ENCODE measurements at regions not wholly inside any gene's neighbourhood (a gene's known extent, or its start where the extent isn't known, plus 50 kb on each side); places are given as distances from the start of the nearest gene placed in this dataset.
"Not testable (repeated sequence)": the region's sequence is repeated elsewhere in the genome, so short reads cannot be mapped to it uniquely, and the experiment has no call there.

DNA sequence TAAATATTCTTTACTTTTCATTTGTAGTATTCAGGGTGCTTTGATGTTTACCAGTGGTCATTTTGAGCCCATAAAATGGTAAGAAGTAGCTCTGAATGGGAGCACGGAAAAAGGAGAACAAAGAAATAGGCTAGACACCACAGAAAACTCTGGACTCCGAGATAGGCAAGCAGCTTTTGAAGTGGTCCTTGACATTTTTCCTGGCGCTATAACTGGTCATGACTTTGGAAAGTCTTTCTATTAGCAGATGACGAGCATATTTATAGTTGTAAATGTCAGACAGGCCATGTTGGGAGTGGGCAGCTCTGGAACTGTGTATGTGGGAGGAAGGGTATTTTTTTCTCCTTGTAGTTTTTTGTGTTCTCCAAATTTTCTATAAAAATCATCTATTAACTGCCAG, 126.1 kb upstream of the POC5 start:
- DNase-seq = no peak

DNA sequence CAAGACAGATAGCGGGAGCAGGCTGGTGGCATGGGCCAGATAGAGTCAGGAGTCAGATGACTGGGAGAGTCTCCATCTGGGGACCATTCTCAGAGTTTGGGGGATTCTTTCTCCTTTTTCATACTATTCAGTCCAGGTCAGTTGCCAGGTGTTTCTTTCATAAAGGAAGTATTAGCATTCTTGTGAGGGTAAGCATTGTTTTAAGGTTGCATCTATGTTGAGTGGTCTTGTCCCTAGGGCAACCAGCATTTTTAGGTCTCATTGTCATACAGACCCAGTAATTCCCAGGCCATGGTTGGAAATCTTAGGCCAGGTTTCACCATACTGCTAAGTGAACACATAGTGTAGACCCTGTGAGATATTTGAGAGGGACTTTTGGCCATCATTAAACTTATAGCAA, 122.3 kb upstream of the POC5 start:
- no peak for DNase-seq

DNA sequence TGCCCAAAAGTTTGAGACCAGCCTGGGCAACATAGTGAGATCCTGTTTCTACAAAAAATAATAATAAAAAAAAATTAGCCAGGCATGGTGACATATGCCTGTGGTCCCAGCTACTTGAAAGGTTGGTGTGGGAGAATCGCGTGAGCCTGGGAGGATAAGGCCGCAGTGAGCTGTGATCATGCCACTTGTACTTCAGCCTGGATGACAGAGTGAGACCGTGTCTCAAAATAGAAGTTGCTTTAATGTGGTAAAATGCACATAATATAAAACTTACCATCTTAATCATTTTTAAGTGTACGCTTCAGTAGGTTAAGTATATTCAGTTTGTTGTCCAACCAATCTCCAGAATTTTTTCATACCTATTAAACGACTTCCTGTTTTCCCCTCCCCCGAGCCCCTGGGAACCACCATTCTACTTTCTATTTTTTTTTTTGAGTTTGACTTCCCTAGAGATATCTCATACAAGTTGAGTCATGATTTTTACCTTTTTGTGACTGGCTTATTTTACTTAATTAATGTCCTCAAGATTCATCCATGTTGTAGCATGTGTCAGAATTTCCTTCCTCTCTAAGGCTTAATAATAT, 120.1 kb upstream of the POC5 start:
- no peak for DNase-seq

DNA sequence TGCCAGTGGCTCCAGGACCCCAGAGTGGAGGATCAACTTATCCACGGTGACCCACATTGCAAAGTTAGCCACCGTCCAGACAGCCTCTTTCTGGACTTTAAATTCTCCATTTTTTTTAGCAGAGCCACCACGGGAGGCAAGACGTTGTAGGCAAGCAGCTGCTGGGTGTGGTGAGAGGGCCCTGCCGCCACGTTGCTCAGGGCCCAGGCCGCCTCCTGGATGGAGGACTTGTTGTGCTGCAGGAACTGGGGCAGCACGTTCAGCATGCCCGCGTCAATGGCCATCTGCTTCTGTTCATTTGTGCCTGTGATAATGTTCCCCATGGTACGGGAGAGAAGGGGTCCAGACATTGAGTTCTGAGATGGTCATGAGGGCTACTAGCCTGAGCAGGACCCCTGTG, 114.3 kb upstream of the POC5 start:
- DNase-seq = no peak

DNA sequence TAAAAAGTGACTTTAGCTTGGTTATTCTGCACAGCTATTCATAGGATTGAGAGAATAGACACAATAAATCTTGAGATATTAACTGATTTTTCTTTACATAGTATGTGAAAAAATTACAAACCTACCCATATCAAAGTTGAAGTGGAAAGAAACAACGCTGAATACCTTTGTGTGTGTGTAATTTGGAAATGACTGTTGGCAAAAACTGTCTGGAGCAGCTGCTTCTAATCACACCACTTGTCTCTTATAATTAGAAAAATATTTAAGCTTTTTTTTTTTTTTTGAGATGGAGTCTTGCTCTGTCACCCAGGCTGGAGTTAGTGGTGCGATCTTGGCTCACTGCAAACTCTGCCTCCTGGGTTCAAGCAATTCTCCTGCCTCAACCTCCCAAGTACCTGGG, 110.8 kb upstream of the POC5 start:
- DNase-seq = no peak

DNA sequence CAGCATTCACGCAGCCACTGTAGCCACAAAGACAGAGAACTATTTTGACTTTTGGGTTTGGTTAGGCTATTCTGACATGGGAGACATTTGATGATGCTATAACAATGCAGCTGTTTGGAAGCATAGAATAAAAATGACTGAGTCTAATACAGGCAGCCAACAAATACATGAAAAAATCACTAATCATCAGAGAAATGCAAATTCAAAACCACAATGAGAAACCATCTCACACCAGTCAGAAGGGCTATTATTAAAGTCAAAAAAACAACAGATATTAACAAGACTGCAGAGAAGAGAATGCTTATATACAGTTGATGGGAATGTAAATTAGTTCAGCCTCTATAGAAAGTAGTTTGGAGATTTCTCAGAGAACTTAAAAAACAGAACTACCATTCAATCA, 107.1 kb upstream of the POC5 start:
- no peak for DNase-seq

DNA sequence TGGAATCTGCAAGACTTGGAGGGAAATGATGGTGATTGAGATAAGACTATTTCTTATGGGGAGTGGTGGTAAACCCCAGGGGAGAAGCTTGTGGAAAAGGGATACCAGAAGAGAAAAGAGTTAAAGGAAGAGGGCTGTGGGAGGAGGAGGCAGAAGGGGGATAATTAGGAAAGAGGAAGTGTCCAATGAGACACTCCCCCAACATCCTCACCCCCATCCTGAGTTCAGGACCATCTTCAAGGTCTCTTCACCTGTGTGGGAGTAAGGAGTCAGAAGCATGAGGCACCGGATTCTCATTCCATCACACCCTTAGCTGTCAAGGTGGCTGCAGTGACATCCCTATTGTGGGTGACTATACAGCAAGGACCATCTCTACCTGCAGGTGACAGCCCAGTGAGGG, 106.6 kb upstream of the POC5 start:
- DNase-seq = no peak

DNA sequence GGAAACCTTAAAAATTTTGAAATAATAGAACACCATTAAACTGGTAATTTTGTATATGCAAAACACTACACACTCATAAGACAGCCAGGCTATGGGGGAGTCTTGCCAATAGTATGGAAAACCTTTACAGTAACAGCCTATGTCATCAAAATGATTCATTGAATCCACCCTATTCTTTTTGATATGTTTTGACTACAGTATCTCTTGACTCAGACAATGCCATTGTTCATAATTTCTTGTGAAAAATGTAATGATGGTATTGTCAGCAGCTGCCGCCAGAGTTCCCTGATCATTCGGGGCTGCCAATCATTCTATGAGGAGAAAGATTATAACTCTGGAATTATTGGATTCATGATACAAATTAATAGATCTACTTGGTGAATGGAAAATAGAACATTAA, 101.4 kb upstream of the POC5 start:
- no peak for DNase-seq

DNA sequence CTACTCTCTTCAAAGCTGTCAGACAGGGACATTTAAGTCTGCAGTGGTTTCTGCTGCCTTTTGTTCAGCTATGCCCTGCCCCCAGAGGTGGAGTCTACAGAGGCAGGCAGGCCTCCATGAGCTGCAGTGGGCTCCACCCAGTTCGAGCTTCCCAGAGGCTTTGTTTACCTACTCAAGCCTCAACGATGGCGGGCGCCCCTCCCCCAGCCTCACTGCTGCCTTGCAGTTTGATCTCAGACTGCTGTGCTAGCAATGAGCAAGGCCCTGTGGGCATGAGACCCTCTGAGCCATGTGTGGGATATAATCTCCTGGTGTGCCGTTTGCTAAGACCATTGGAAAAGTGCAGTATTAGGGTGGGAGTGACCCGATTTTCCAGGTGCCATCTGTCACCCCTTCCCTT, 82.5 kb upstream of the POC5 start:
- DNase-seq = not testable (repeated sequence)

DNA sequence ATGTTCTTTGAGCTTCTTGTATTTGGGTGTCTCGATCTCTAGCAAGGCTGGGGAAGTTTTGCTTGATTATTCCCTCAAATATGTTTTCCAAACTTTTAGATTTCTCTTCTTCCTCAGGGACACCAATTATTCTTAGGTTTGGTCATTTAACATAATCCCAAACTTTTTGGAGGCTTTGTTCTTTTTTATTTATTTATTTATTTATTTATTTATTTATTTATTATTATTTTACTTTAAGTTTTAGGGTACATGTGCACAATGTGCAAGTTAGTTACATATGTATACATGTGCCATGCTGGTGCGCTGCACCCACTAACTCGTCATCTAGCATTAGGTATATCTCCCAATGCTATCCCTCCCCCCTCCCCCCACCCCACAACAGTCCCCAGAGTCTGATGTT, 52.1 kb upstream of the POC5 start:
- not testable (repeated sequence) for DNase-seq
